GM18867 (cell line): ENCODE measurements at regions not wholly inside any gene's neighbourhood (a gene's known extent, or its start where the extent isn't known, plus 50 kb on each side); places are given as distances from the start of the nearest gene placed in this dataset.

ENCODE experiments used
- ATAC-seq: cut with Tn5 transposase; IDR thresholded peaks from one replicate; pipeline ENCODE4 v1.9.1; 2021; ENCODE audit warnings: mild to moderate bottlenecking, moderate library complexity; ENCODE audit not compliant: unreplicated experiment

GRCh38 chr4:56099378-56099786 lies 150.6 kb downstream of the CEP135 start:
- ATAC-seq: no peak

GRCh38 chr4:56093576-56093975 lies 144.8 kb downstream of the CEP135 start:
- ATAC-seq: no peak

GRCh38 chr4:56092540-56092939 lies 143.8 kb downstream of the CEP135 start:
- no peak for ATAC-seq

GRCh38 chr4:56086561-56086960 lies 137.8 kb downstream of the CEP135 start:
- ATAC-seq: no peak

GRCh38 chr4:56086073-56086541 lies 137.4 kb downstream of the CEP135 start:
- ATAC-seq: no peak

- ATAC-seq: no peak
These were observed 136.5 kb downstream of the CEP135 start for GRCh38 chr4:56085275-56085674.

- no peak for ATAC-seq
These were observed 136.1 kb downstream of the CEP135 start for GRCh38 chr4:56084851-56085250.
